Right atrium auricular region (tissue), 2 donors: ENCODE measurements at regions not wholly inside any gene's neighbourhood (a gene's known extent, or its start where the extent isn't known, plus 50 kb on each side); places are given as distances from the start of the nearest gene placed in this dataset.

Source experiments
- DNase-seq: peaks from one replicate; pipeline ENCODE4 v3.0.0-alpha.2; 2019; ENCODE audit warnings: low spot score
- H3K27ac ChIP-seq, 2 donors: fragments of 200-600 bp; sonication (generic); 1 replicate in 1 of 2; 2 replicates in 1 of 2; pipeline ENCODE4 v1.5.1; 2016 to 2019
- H3K27me3 ChIP-seq, 2 donors: fragments of 200-600 bp; sonication (generic); one replicate each; pipeline versions ENCODE4 v1.5.1 to v1.6.0; 2017 to 2019
- H3K36me3 ChIP-seq: fragments of 200-600 bp; sonication (generic); one replicate; pipeline ENCODE4 v1.5.1; 2016
- H3K4me1 ChIP-seq, 2 donors: fragments of 200-600 bp; sonication (generic); one replicate each; pipeline versions ENCODE4 v1.5.1 to v1.6.0; 2017 to 2019
- H3K4me3 ChIP-seq, 2 donors: fragments of 200-600 bp; sonication (generic); 1 replicate in 1 of 2; 2 replicates in 1 of 2; pipeline ENCODE4 v1.5.1; 2017 to 2019; ENCODE audit warnings: mild to moderate bottlenecking in 1 of 2, moderate library complexity in 1 of 2
- H3K9me3 ChIP-seq, 2 donors: fragments of 200-600 bp; sonication (generic); one replicate each; pipeline ENCODE4 v1.5.1; 2019
- CTCF ChIP-seq, 2 donors: fragments of 200-600 bp; sonication (generic); IDR thresholded peaks; one replicate each; pipeline ENCODE4 v1.5.1; 2019; ENCODE audit warnings: antibody characterized with exemption in 2 of 2

GRCh38 chr6:126419901-126420300 lies 80.0 kb downstream of the CENPW start:
- no peak for DNase-seq
- H3K9me3 ChIP-seq, result no peaks in the 10 kb centered on the region

GRCh38 chr6:126422912-126423311 lies 83.0 kb downstream of the CENPW start:
- Histone ChIP-seq H3K36me3 (no peaks in the 10 kb centered on the region), H3K9me3 (no peaks in the 10 kb centered on the region), H3K4me3 (no peak overlapping the region), H3K4me1 (no peaks in the 10 kb centered on the region), H3K27ac (no peak overlapping the region), H3K27me3 (no peaks in the 10 kb centered on the region)
- TF ChIP-seq CTCF (IDR thresholded peaks at IDR 0.05), result no peak
- no peak for DNase-seq

More at GRCh38 chr6:126419901-126420300, 80.0 kb downstream of the CENPW start:
- Histone ChIP-seq H3K4me1 (no peaks in the 10 kb centered on the region), H3K4me3 (no peak overlapping the region), H3K36me3 (no peaks in the 10 kb centered on the region), H3K27ac (no peak overlapping the region), H3K27me3 (no peaks in the 10 kb centered on the region)
- TF ChIP-seq CTCF (IDR thresholded peaks at IDR 0.05), result no peak

- Histone ChIP-seq H3K4me3 (no peak overlapping the region), H3K4me1 (no peaks in the 10 kb centered on the region), H3K9me3 (no peaks in the 10 kb centered on the region), H3K27me3 (no peaks in the 10 kb centered on the region), H3K36me3 (no peaks in the 10 kb centered on the region), H3K27ac (no peak overlapping the region)
- DNase-seq, result no peak
- TF ChIP-seq CTCF (IDR thresholded peaks at IDR 0.05), result no peak
Observed at GRCh38 chr6:126427713-126428112, 87.8 kb downstream of the CENPW start.

GRCh38 chr6:126429866-126430265 lies 90.0 kb downstream of the CENPW start:
- H3K27ac ChIP-seq, result no peak overlapping the region
- no peak overlapping the region for H3K4me3 ChIP-seq
- no peaks in the 10 kb centered on the region for H3K4me1 ChIP-seq
- no peak for DNase-seq
- H3K36me3 ChIP-seq, result no peaks in the 10 kb centered on the region
- H3K27me3 ChIP-seq, result no peaks in the 10 kb centered on the region
- TF ChIP-seq CTCF (IDR thresholded peaks at IDR 0.05), result no peak
- no peaks in the 10 kb centered on the region for H3K9me3 ChIP-seq

- no peak overlapping the region for H3K4me3 ChIP-seq
- no peaks in the 10 kb centered on the region for H3K9me3 ChIP-seq
- H3K36me3 ChIP-seq, result no peaks in the 10 kb centered on the region
- TF ChIP-seq CTCF (IDR thresholded peaks at IDR 0.05), result no peak
- no peaks in the 10 kb centered on the region for H3K4me1 ChIP-seq
- DNase-seq, result no peak
- no peaks in the 10 kb centered on the region for H3K27me3 ChIP-seq
- H3K27ac ChIP-seq, result no peak overlapping the region
Observed at GRCh38 chr6:126432564-126432963, 92.6 kb downstream of the CENPW start.

GRCh38 chr6:126433927-126434326 lies 94.0 kb downstream of the CENPW start:
- no peak overlapping the region for H3K4me3 ChIP-seq
- no peaks in the 10 kb centered on the region for H3K36me3 ChIP-seq
- no peak for TF ChIP-seq CTCF (IDR thresholded peaks at IDR 0.05)
- no peak overlapping the region for H3K27ac ChIP-seq
- H3K27me3 ChIP-seq, result no peaks in the 10 kb centered on the region
- H3K4me1 ChIP-seq, result no peaks in the 10 kb centered on the region
- DNase-seq, result no peak
- H3K9me3 ChIP-seq, result no peaks in the 10 kb centered on the region
